Ishikawa (cell line): ENCODE measurements at regions not wholly inside any gene's neighbourhood (a gene's known extent, or its start where the extent isn't known, plus 50 kb on each side); places are given as distances from the start of the nearest gene placed in this dataset.

Experiments
- CEBPB ChIP-seq: IDR thresholded peaks from 2 replicates; pipeline ENCODE4 v1.6.1; 2012
- CREB1 ChIP-seq: IDR thresholded peaks from 2 replicates; pipeline ENCODE4 v1.6.1; 2012; ENCODE audit warnings: low read depth
- EGR1 ChIP-seq: IDR thresholded peaks from 2 replicates; pipeline ENCODE4 v1.6.1; 2012
- EP300 ChIP-seq: IDR thresholded peaks from 2 replicates; pipeline ENCODE4 v1.6.1; 2012; ENCODE audit warnings: borderline replicate concordance
- FOXM1 ChIP-seq: IDR thresholded peaks from 2 replicates; pipeline ENCODE4 v1.6.1; 2012; ENCODE audit warnings: low read depth, borderline replicate concordance
- MAX ChIP-seq: IDR thresholded peaks from 2 replicates; pipeline ENCODE4 v1.6.1; 2012
- NFIC ChIP-seq: IDR thresholded peaks from 2 replicates; pipeline ENCODE4 v1.6.1; 2012
- RAD21 ChIP-seq: IDR thresholded peaks from 2 replicates; pipeline ENCODE4 v1.6.1; 2012; ENCODE audit warnings: low read depth
- TAF1 ChIP-seq: IDR thresholded peaks from 2 replicates; pipeline ENCODE4 v1.6.1; 2012; ENCODE audit warnings: low read depth, mild to moderate bottlenecking
- TCF12 ChIP-seq: IDR thresholded peaks from 2 replicates; pipeline ENCODE4 v1.6.1; 2012; ENCODE audit warnings: low read depth
- TEAD4 ChIP-seq: IDR thresholded peaks from 2 replicates; pipeline ENCODE4 v1.6.1; 2012
- YY1 ChIP-seq: IDR thresholded peaks from 2 replicates; pipeline ENCODE4 v1.6.1; 2012; ENCODE audit warnings: low read depth
- ZBTB7A ChIP-seq: IDR thresholded peaks from 2 replicates; pipeline ENCODE4 v1.6.1; 2012; ENCODE audit warnings: low read depth
- TF ChIP-seq, protein P1 (sequence below): IDR thresholded peaks from 2 replicates; pipeline ENCODE4 v1.6.1; 2012
- TF ChIP-seq, protein P2 (sequence below): IDR thresholded peaks from 2 replicates; pipeline ENCODE4 v1.6.1; 2012; ENCODE audit warnings: low read depth, mild to moderate bottlenecking

DNA sequence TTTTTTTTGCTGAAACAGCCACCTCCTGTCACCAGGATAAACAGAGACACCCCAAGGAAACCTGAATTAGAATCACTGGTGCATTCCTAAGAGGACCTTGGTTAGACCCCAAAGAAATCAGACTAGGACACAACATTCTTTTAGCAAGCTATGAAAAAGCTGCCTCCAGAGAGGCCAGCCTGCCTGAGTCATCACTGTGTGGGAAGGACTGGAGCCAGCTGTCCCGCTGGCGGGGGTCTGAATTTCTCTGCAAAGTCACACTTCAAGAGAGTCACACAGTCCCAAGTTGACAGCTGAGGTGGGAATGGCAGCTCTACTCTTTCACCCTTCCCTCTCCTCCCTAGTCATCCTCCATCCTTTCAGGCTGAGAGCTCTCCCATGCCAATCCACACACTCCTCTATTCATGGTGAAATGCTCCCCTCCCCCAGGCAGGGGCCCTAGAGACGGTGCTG, 405.0 kb upstream of the POU3F1 start:
- no peak for TF ChIP-seq TAF1
- TF ChIP-seq MAX: no peak
- TF ChIP-seq, protein P1, sequence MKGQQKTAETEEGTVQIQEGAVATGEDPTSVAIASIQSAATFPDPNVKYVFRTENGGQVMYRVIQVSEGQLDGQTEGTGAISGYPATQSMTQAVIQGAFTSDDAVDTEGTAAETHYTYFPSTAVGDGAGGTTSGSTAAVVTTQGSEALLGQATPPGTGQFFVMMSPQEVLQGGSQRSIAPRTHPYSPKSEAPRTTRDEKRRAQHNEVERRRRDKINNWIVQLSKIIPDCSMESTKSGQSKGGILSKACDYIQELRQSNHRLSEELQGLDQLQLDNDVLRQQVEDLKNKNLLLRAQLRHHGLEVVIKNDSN: no peak
- no peak for TF ChIP-seq RAD21
- TF ChIP-seq CREB1: no peak
- no peak for TF ChIP-seq TEAD4
- TF ChIP-seq, protein P2, sequence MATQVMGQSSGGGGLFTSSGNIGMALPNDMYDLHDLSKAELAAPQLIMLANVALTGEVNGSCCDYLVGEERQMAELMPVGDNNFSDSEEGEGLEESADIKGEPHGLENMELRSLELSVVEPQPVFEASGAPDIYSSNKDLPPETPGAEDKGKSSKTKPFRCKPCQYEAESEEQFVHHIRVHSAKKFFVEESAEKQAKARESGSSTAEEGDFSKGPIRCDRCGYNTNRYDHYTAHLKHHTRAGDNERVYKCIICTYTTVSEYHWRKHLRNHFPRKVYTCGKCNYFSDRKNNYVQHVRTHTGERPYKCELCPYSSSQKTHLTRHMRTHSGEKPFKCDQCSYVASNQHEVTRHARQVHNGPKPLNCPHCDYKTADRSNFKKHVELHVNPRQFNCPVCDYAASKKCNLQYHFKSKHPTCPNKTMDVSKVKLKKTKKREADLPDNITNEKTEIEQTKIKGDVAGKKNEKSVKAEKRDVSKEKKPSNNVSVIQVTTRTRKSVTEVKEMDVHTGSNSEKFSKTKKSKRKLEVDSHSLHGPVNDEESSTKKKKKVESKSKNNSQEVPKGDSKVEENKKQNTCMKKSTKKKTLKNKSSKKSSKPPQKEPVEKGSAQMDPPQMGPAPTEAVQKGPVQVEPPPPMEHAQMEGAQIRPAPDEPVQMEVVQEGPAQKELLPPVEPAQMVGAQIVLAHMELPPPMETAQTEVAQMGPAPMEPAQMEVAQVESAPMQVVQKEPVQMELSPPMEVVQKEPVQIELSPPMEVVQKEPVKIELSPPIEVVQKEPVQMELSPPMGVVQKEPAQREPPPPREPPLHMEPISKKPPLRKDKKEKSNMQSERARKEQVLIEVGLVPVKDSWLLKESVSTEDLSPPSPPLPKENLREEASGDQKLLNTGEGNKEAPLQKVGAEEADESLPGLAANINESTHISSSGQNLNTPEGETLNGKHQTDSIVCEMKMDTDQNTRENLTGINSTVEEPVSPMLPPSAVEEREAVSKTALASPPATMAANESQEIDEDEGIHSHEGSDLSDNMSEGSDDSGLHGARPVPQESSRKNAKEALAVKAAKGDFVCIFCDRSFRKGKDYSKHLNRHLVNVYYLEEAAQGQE: no peak
- no peak for TF ChIP-seq EGR1
- TF ChIP-seq NFIC: no peak
- no peak for TF ChIP-seq TCF12
- TF ChIP-seq EP300: no peak
- TF ChIP-seq YY1: no peak
- no peak for TF ChIP-seq ZBTB7A
- no peak for TF ChIP-seq FOXM1
- no peak for TF ChIP-seq CEBPB

- TF ChIP-seq MAX (no peak), ZBTB7A (no peak), CREB1 (no peak), EP300 (no peak), CEBPB (no peak), TCF12 (no peak), YY1 (no peak), TEAD4 (no peak), NFIC (no peak), FOXM1 (no peak), TAF1 (no peak), EGR1 (no peak), RAD21 (no peak)
- TF ChIP-seq, protein P1: no peak
- TF ChIP-seq, protein P2: no peak
Observed at GRCh38 chr1:38448893-38449292, 402.3 kb upstream of the POU3F1 start.

DNA sequence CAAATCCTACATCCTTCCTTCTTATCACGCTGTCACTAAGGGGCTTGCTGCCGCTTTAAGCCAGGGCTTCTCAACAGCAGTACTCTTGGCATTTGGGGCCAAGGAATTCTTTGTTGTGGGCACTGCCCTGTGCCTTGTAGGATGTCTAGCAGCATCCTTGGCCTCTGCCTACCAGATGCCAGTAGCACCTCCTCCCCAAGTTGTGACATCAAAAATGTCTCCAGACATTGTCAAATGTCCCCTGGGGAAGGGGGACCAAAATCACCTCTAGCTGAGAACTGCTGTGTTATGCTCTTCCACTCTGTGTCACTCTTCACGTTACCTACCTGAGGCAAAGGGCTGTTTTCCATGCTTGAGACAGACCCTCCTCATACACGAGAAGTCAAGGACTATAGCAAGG, 400.3 kb upstream of the POU3F1 start:
- TF ChIP-seq, protein P2: no peak

DNA sequence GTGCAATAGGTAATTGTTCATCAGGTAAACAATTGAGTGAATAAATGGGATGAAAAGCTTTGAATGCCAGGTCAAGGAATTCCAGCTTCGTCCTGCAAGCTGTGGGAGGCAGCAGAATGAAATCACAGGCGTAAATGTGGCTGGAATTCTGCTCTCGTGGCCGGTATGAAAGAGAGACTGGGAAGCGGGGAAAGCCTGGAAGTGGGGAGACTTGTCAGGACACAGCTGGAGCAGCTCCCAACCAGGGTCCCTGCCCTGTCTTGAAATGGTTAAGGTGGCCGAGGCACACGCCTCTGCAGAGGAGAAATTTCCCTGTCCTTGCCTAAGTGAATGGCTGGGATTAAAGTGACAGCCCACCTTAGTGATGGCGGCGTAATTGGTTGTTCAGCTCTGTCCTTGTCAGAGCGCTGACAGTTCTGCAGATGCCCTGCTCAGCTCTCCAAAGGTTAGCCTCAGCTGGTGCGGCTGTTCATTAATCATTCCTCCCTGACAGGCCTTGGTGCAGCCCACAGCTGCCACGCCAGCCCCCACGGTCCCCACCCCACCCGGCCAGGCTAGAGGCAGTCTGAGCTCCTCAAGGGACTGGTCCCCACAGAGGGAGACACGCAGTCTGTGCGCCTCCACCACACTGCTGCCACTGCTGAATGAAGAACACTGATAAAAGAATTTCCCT, 398.3 kb upstream of the POU3F1 start:
- no peak for TF ChIP-seq ZBTB7A
- TF ChIP-seq YY1: no peak
- TF ChIP-seq EGR1: no peak
- TF ChIP-seq, protein P2: no peak
- TF ChIP-seq CEBPB: no peak
- no peak for TF ChIP-seq RAD21
- no peak for TF ChIP-seq TEAD4
- no peak for TF ChIP-seq EP300
- TF ChIP-seq CREB1: no peak
